ENCODE measurements at regions not wholly inside any gene's neighbourhood (a gene's known extent, or its start where the extent isn't known, plus 50 kb on each side); places are given as distances from the start of the nearest gene placed in this dataset.

DNA sequence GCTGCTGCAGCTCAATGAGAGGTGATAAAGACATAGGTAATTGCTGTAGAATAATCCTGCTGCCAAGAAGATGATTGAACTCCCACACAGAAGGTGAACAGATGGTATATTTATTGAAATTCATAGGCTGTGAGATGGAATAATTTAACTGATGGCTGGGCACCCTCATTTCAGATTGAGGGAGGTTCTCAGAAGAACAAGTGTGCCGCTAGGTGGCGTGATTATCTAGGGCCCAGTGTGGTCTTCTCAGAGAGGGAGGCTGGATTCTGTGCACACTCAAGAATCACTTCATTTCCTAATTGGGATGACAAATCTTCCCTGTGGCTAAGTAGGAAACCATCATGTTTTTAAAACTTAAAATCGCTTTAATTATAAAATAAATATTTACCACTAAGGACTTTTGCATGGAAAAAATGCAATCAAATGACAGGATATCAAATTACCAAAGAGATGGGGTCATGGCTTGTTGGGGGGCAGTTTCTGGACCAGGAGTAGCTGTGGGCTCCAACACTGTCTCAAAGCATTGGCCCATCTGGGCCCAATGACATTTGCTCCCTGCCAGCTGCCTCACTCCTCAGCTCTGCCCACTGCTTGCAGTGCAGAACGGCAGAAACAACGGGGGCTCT is 132.3 kb downstream of the SNAPC1 start:
- no peaks in the 10 kb centered on the region for H3K9me3 ChIP-seq (ENCODE audit: control insufficient read depth in 2 of 2, low read length in 2 of 2)
- H3K4me1 ChIP-seq (ENCODE audit: control insufficient read depth, insufficient read depth, low read length, poor library complexity, severe bottlenecking) = peaks cover 3% of the 10 kb centered on the region
- H3K9me3 Mint-ChIP-seq = peaks cover 0 to 4% (median 0%) of the 10 kb centered on the region in 7 donors
- peaks cover 6% of the 10 kb centered on the region for H3K27me3 ChIP-seq (ENCODE audit: control insufficient read depth, insufficient read depth, low read length)
- no peak overlapping the region for H3K27ac Mint-ChIP-seq
- H3K27me3 Mint-ChIP-seq = peaks cover 26% of the 10 kb centered on the region
- H3K4me3 Mint-ChIP-seq = peak overlapping the region in 1 of 4 donors; percentile 8
- H3K36me3 ChIP-seq (ENCODE audit: control insufficient read depth, insufficient read depth, low read length) = no peaks in the 10 kb centered on the region
- H3K36me3 Mint-ChIP-seq = peaks cover 3% of the 10 kb centered on the region
- H3K27ac ChIP-seq (ENCODE audit: insufficient read depth, low read length, poor library complexity, severe bottlenecking) = no peak overlapping the region
- no peak for ATAC-seq (ENCODE audit: low read depth in 2 of 2)
- peak; percentile 5 to 66 (median 19) for DNase-seq
- no peak overlapping the region for H3K4me3 ChIP-seq (ENCODE audit: low read depth, low read length)
- H3K4me1 Mint-ChIP-seq = peaks cover 7 to 12% (median 8%) of the 10 kb centered on the region in 4 donors

DNA sequence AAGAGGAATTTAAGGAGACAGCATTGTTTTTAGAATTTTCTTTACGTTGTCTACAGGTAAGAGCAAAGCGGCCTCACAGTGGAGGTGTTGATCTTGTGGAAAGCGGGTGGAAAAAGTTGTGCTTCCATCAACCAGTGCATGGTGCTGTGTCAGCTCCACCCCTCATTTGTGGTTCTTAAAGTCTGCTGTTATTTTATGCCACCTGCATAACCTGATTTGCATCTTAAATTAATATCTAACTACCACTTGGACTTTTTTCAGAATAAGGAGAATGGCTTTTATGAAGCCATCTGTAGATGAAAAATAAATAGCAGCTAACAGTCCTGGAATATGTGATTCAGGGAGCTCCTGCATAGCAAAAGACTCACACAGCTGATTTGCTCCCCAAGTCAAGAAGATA is 135.1 kb downstream of the SNAPC1 start:
- no peak overlapping the region for H3K4me3 Mint-ChIP-seq
- Histone ChIP-seq H3K4me1 (ENCODE audit: control insufficient read depth, insufficient read depth, low read length, poor library complexity, severe bottlenecking) (no peaks in the 10 kb centered on the region), H3K36me3 (ENCODE audit: control insufficient read depth, insufficient read depth, low read length) (no peaks in the 10 kb centered on the region), H3K27ac (ENCODE audit: insufficient read depth, low read length, poor library complexity, severe bottlenecking) (no peak overlapping the region), H3K4me3 (ENCODE audit: low read depth, low read length) (no peak overlapping the region), H3K9me3 (ENCODE audit: control insufficient read depth in 2 of 2, low read length in 2 of 2) (no peaks in the 10 kb centered on the region), H3K27me3 (ENCODE audit: control insufficient read depth, insufficient read depth, low read length) (peaks cover 6% of the 10 kb centered on the region)
- no peaks in the 10 kb centered on the region for H3K36me3 Mint-ChIP-seq
- no peak for ATAC-seq (ENCODE audit: low read depth in 2 of 2)
- peaks cover 11% of the 10 kb centered on the region for H3K27me3 Mint-ChIP-seq
- DNase-seq = no peak
- no peaks in the 10 kb centered on the region for H3K4me1 Mint-ChIP-seq
- H3K9me3 Mint-ChIP-seq = peaks cover 0 to 2% (median 0%) of the 10 kb centered on the region in 7 donors
- H3K27ac Mint-ChIP-seq = no peak overlapping the region

DNA sequence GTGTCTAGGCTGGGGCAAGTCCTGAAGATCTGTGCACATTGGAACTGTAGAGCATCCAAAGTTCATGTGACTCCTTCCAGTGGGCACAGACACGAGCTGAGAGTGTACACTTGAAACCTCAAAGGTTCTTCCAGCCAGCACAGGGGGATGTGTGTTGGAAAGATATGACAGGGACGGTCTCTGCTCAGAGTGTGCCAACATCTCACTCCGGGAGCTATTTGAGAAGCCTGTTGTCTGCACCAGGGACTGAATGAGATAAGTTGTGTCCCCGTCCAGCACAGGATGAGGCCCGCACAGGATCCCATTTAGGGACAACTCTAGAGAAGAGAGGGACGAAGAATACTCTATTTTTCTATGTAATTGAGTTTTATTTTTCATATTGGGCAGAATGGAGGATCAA is 136.3 kb downstream of the SNAPC1 start:
- no peak for ATAC-seq (ENCODE audit: low read depth in 2 of 2)
- no peak overlapping the region for H3K27ac Mint-ChIP-seq
- Histone ChIP-seq H3K27me3 (ENCODE audit: control insufficient read depth, insufficient read depth, low read length) (peaks cover 6% of the 10 kb centered on the region), H3K9me3 (ENCODE audit: control insufficient read depth in 2 of 2, low read length in 2 of 2) (no peaks in the 10 kb centered on the region), H3K27ac (ENCODE audit: insufficient read depth, low read length, poor library complexity, severe bottlenecking) (no peak overlapping the region), H3K4me3 (ENCODE audit: low read depth, low read length) (no peak overlapping the region), H3K4me1 (ENCODE audit: control insufficient read depth, insufficient read depth, low read length, poor library complexity, severe bottlenecking) (no peaks in the 10 kb centered on the region), H3K36me3 (ENCODE audit: control insufficient read depth, insufficient read depth, low read length) (no peaks in the 10 kb centered on the region)
- H3K36me3 Mint-ChIP-seq = no peaks in the 10 kb centered on the region
- DNase-seq = no peak
- no peaks in the 10 kb centered on the region for H3K9me3 Mint-ChIP-seq
- no peaks in the 10 kb centered on the region for H3K4me1 Mint-ChIP-seq
- no peak overlapping the region for H3K4me3 Mint-ChIP-seq
- H3K27me3 Mint-ChIP-seq = peaks cover 18% of the 10 kb centered on the region

DNA sequence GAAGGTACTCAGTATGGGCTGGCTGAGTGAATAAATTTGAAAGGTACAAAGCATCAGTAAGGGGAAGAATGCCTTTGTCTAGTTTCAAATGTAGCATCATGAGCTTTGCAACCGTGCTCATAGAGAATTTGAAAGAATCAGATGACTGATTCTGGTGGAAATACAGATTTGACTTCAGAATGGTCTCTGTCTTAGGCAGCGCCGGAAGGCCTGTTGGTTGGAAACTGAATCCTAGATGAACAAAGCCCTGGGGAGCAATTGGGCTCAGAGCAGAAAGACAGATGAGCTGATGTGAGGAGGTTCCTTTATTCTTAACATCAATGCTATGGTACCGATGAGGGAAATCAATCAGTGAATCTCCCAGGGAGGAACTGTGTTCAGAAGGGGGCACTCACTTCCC is 137.3 kb downstream of the SNAPC1 start:
- Mint-ChIP-seq H3K27ac (no peak overlapping the region), H3K36me3 (no peaks in the 10 kb centered on the region)

DNA sequence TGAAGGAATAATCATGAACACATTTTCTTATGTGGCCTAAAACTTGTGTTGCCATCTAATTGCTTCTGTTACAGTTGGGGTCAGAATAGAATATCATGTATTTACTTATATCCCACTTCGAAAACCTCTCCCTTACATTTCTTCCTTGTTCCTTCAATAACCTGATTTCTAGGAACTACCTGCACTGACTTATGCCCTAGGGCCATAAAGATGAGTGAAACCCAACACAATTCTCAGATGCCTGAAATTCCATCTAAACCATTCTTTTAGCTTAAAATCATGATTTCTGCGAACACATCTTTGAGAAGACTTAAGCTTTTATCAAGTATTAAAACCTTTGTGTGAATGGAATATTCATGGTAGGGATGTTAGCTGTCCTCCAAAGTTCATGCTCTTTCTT is 142.7 kb downstream of the SNAPC1 start:
- H3K27ac ChIP-seq (ENCODE audit: insufficient read depth, low read length, poor library complexity, severe bottlenecking) = no peak overlapping the region
- H3K36me3 ChIP-seq (ENCODE audit: control insufficient read depth, insufficient read depth, low read length) = no peaks in the 10 kb centered on the region
- Mint-ChIP-seq H3K36me3 (no peaks in the 10 kb centered on the region), H3K27me3 (peaks cover 9% of the 10 kb centered on the region), H3K4me3 (no peak overlapping the region), H3K4me1 (no peaks in the 10 kb centered on the region), H3K27ac (no peak overlapping the region), H3K9me3 (peaks cover 0 to 2% (median 0%) of the 10 kb centered on the region in 7 donors)
- no peak for ATAC-seq (ENCODE audit: low read depth in 2 of 2)
- no peaks in the 10 kb centered on the region for H3K27me3 ChIP-seq (ENCODE audit: control insufficient read depth, insufficient read depth, low read length)
- H3K4me3 ChIP-seq (ENCODE audit: low read depth, low read length) = no peak overlapping the region
- no peak for DNase-seq
- no peaks in the 10 kb centered on the region for H3K4me1 ChIP-seq (ENCODE audit: control insufficient read depth, insufficient read depth, low read length, poor library complexity, severe bottlenecking)
- H3K9me3 ChIP-seq (ENCODE audit: control insufficient read depth in 2 of 2, low read length in 2 of 2) = no peaks in the 10 kb centered on the region

More for the DNA sequence above, 137.3 kb downstream of the SNAPC1 start:
- Mint-ChIP-seq H3K27me3 (peaks cover 16% of the 10 kb centered on the region), H3K9me3 (no peaks in the 10 kb centered on the region), H3K4me1 (no peaks in the 10 kb centered on the region), H3K4me3 (no peak overlapping the region)
- DNase-seq (no peak), ATAC-seq (ENCODE audit: low read depth in 2 of 2) (no peak)
- no peaks in the 10 kb centered on the region for H3K36me3 ChIP-seq (ENCODE audit: control insufficient read depth, insufficient read depth, low read length)
- no peak overlapping the region for H3K4me3 ChIP-seq (ENCODE audit: low read depth, low read length)
- no peak overlapping the region for H3K27ac ChIP-seq (ENCODE audit: insufficient read depth, low read length, poor library complexity, severe bottlenecking)
- H3K4me1 ChIP-seq (ENCODE audit: control insufficient read depth, insufficient read depth, low read length, poor library complexity, severe bottlenecking) = no peaks in the 10 kb centered on the region
- no peaks in the 10 kb centered on the region for H3K9me3 ChIP-seq (ENCODE audit: control insufficient read depth in 2 of 2, low read length in 2 of 2)
- peaks cover 6% of the 10 kb centered on the region for H3K27me3 ChIP-seq (ENCODE audit: control insufficient read depth, insufficient read depth, low read length)

DNA sequence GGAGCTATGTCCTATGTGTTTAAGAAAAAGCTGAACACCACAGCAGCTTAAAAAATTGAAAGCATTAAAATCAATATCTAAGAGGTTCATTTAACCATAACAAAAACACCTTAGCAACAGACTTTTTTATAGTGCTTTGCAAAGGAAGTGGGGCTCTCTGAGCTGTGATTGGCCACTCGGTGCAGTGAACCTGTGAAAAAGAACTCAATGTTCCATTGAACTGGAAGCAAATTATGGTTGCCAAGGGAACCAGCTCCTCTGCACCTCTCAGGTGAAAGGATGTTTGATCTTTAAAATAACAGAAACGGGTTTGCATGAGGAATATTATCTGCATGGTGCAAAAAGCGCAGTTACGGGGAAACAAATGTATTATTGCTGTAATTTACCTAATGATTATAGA is 149.4 kb downstream of the SNAPC1 start:
- H3K4me3 ChIP-seq (ENCODE audit: low read depth, low read length) = no peak overlapping the region
- ATAC-seq (ENCODE audit: low read depth in 2 of 2) (no peak), DNase-seq (peak in 1 of 3 donors; percentile 30)
- no peak overlapping the region for H3K27ac ChIP-seq (ENCODE audit: insufficient read depth, low read length, poor library complexity, severe bottlenecking)
- H3K9me3 Mint-ChIP-seq = peaks cover 0 to 1% (median 0%) of the 10 kb centered on the region in 7 donors
- no peaks in the 10 kb centered on the region for H3K4me1 ChIP-seq (ENCODE audit: control insufficient read depth, insufficient read depth, low read length, poor library complexity, severe bottlenecking)
- peaks cover 9% of the 10 kb centered on the region for H3K27me3 ChIP-seq (ENCODE audit: control insufficient read depth, insufficient read depth, low read length)
- no peaks in the 10 kb centered on the region for H3K36me3 ChIP-seq (ENCODE audit: control insufficient read depth, insufficient read depth, low read length)
- H3K4me1 Mint-ChIP-seq = peaks cover 0 to 10% (median 6%) of the 10 kb centered on the region in 4 donors
- no peak overlapping the region for H3K4me3 Mint-ChIP-seq
- no peaks in the 10 kb centered on the region for H3K36me3 Mint-ChIP-seq
- peak overlapping the region in 2 of 3 donors; percentile 27 to 40 for H3K27ac Mint-ChIP-seq
- no peaks in the 10 kb centered on the region for H3K9me3 ChIP-seq (ENCODE audit: control insufficient read depth in 2 of 2, low read length in 2 of 2)
- H3K27me3 Mint-ChIP-seq = peaks cover 12% of the 10 kb centered on the region

DNA sequence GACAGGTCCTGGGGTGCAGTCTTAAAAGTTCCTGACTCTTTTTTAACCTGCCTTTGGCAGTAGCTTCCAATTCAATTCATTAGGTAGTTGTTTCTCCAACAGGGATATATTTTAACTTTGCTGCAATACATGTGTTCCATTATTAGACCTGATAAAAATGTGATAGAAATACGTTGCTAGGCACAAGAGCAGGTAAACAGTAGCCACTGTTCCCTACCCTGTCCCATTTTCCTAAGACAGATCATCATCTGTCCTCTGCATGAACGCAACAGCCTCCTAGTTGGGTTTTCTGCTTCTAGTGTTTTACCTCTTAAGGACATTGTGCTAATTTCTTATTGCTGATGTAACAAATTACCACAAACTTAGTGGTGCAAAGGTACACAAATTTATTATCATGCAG is 156.8 kb downstream of the SNAPC1 start:
- Mint-ChIP-seq H3K27ac (no peak overlapping the region), H3K4me3 (no peak overlapping the region), H3K36me3 (no peaks in the 10 kb centered on the region), H3K9me3 (peaks cover 0 to 5% (median 0%) of the 10 kb centered on the region in 7 donors), H3K4me1 (no peaks in the 10 kb centered on the region), H3K27me3 (peaks cover 21% of the 10 kb centered on the region)
- Histone ChIP-seq H3K27me3 (ENCODE audit: control insufficient read depth, insufficient read depth, low read length) (peaks cover 9% of the 10 kb centered on the region), H3K9me3 (ENCODE audit: control insufficient read depth in 2 of 2, low read length in 2 of 2) (no peaks in the 10 kb centered on the region), H3K4me1 (ENCODE audit: control insufficient read depth, insufficient read depth, low read length, poor library complexity, severe bottlenecking) (no peaks in the 10 kb centered on the region), H3K36me3 (ENCODE audit: control insufficient read depth, insufficient read depth, low read length) (no peaks in the 10 kb centered on the region), H3K27ac (ENCODE audit: insufficient read depth, low read length, poor library complexity, severe bottlenecking) (no peak overlapping the region), H3K4me3 (ENCODE audit: low read depth, low read length) (no peak overlapping the region)
- DNase-seq (no peak), ATAC-seq (ENCODE audit: low read depth in 2 of 2) (no peak)

DNA sequence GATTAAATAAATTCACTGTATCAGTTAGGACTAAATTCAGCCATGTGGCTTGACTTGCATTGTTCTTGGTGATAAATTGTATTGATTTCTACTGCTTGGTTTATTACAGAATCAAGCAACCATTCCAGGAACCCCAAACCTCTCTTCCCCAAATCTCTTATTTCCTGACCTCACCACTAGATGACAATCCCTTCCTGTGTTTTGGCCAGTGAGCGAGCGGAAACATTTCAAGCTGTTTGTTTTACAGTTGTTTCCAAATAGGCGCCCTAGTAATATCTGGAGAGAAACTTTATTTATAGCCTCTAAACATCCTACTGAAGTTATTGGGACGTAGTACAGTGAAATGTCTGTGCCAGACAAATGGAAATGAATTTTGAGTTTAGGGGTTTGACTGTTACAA is 161.1 kb downstream of the SNAPC1 start:
- Histone ChIP-seq H3K27ac (ENCODE audit: insufficient read depth, low read length, poor library complexity, severe bottlenecking) (no peak overlapping the region), H3K4me3 (ENCODE audit: low read depth, low read length) (no peak overlapping the region), H3K4me1 (ENCODE audit: control insufficient read depth, insufficient read depth, low read length, poor library complexity, severe bottlenecking) (no peaks in the 10 kb centered on the region), H3K27me3 (ENCODE audit: control insufficient read depth, insufficient read depth, low read length) (peaks cover 10% of the 10 kb centered on the region), H3K9me3 (ENCODE audit: control insufficient read depth in 2 of 2, low read length in 2 of 2) (no peaks in the 10 kb centered on the region), H3K36me3 (ENCODE audit: control insufficient read depth, insufficient read depth, low read length) (no peaks in the 10 kb centered on the region)
- Mint-ChIP-seq H3K4me3 (no peak overlapping the region), H3K4me1 (no peaks in the 10 kb centered on the region), H3K27me3 (peaks cover 12% of the 10 kb centered on the region), H3K9me3 (peaks cover 0 to 2% (median 0%) of the 10 kb centered on the region in 7 donors), H3K36me3 (no peaks in the 10 kb centered on the region), H3K27ac (no peak overlapping the region)
- DNase-seq (no peak), ATAC-seq (ENCODE audit: low read depth in 2 of 2) (no peak)

Data from CD4-positive, CD25-positive, alpha-beta regulatory T cell (primary cell).